Neural cell (in vitro differentiated cells): ENCODE measurements at regions not wholly inside any gene's neighbourhood (a gene's known extent, or its start where the extent isn't known, plus 50 kb on each side); places are given as distances from the start of the nearest gene placed in this dataset.

ENCODE experiments used
- H2AFZ ChIP-seq: fragments of 200-600, 300-800 bp; sonication (generic), shearing (Covaris generic); 2 replicates; pipeline ENCODE4 v1.6.0; 2014; ENCODE audit warnings: low read depth, mild to moderate bottlenecking, antibody characterized with exemption, low read length, moderate library complexity
- H3F3A ChIP-seq: fragments of 200-600 bp; shearing (Covaris generic); 2 replicates; pipeline ENCODE4 v1.6.1; 2016; ENCODE audit warnings: mild to moderate bottlenecking, moderate library complexity, mixed read lengths, antibody characterized with exemption, low read length; ENCODE audit not compliant: insufficient read depth, poor library complexity, severe bottlenecking
- H3K27ac ChIP-seq: fragments of 200-600, 300-800 bp; sonication (generic), shearing (Covaris generic); 2 replicates; pipeline ENCODE4 v1.5.1; 2014; ENCODE audit warnings: mild to moderate bottlenecking, low read length, moderate library complexity
- H3K27me3 ChIP-seq: fragments of 300-800, 200-600 bp; sonication (generic), shearing (Covaris generic); 2 replicates; pipeline ENCODE4 v1.6.0; 2014; ENCODE audit warnings: mild to moderate bottlenecking, low read depth, low read length, moderate library complexity; ENCODE audit not compliant: insufficient read depth
- H3K36me3 ChIP-seq: fragments of 300-800, 200-600 bp; sonication (generic), shearing (Covaris generic); 2 replicates; pipeline ENCODE4 v1.5.1; 2014; ENCODE audit warnings: mild to moderate bottlenecking, antibody characterized with exemption, low read length, moderate library complexity; ENCODE audit not compliant: insufficient read depth
- H3K4me2 ChIP-seq: fragments of 300-800, 200-600 bp; sonication (generic), shearing (Covaris generic); 2 replicates; pipeline ENCODE4 v1.6.0; 2014; ENCODE audit warnings: mild to moderate bottlenecking, low read length
- H3K4me3 ChIP-seq: fragments of 300-800, 200-600 bp; sonication (generic), shearing (Covaris generic); 2 replicates; pipeline ENCODE4 v1.5.1; 2014; ENCODE audit warnings: mild to moderate bottlenecking, low read length, moderate library complexity
- H3K79me2 ChIP-seq: fragments of 200-600 bp; shearing (Covaris generic); replicated peaks from 2 replicates; pipeline ENCODE4 v1.6.0; 2014; ENCODE audit warnings: mild to moderate bottlenecking, low read length, moderate library complexity; ENCODE audit not compliant: insufficient read depth
- H3K9ac ChIP-seq: fragments of 300-800, 200-600 bp; sonication (generic), shearing (Covaris generic); 2 replicates; pipeline ENCODE4 v1.6.1; 2016; ENCODE audit warnings: mild to moderate bottlenecking, low read length, mixed read lengths
- H3K9me2 ChIP-seq: fragments of 200-600 bp; shearing (Covaris generic); 2 replicates; pipeline ENCODE4 v1.6.1; 2016; ENCODE audit warnings: mild to moderate bottlenecking, low read length, mixed read lengths; ENCODE audit not compliant: insufficient read depth
- H3K9me3 ChIP-seq: fragments of 200-600, 300-800 bp; sonication (generic), shearing (Covaris generic); 2 replicates; pipeline ENCODE4 v1.6.1; 2016; ENCODE audit warnings: mild to moderate bottlenecking, mixed run types, low read length, moderate library complexity, mixed read lengths
- H4K20me1 ChIP-seq: fragments of 200-600 bp; shearing (Covaris generic); 2 replicates; pipeline ENCODE4 v1.6.1; 2016; ENCODE audit warnings: mild to moderate bottlenecking, mixed run types; ENCODE audit not compliant: insufficient read depth
- CTCF ChIP-seq: fragments of 450-650 bp; IDR thresholded peaks from 2 replicates; pipeline ENCODE4 v1.5.1; 2014; ENCODE audit warnings: antibody characterized with exemption, mild to moderate bottlenecking, moderate library complexity; ENCODE audit not compliant: poor library complexity, severe bottlenecking
- EP300 ChIP-seq: fragments of 450-650 bp; conservative IDR thresholded peaks from 2 replicates; pipeline ENCODE4 v1.6.1; 2014; ENCODE audit warnings: antibody characterized with exemption, mild to moderate bottlenecking, moderate library complexity; ENCODE audit not compliant: poor library complexity, severe bottlenecking
- EZH2 ChIP-seq: fragments of 200-600, 300-800 bp; shearing (Covaris generic), sonication (generic); IDR thresholded peaks from 2 replicates; pipeline ENCODE4 v1.6.1; 2014; ENCODE audit warnings: antibody characterized with exemption, low read length, borderline replicate concordance, mild to moderate bottlenecking; ENCODE audit not compliant: insufficient read depth, poor library complexity, severe bottlenecking
- MXI1 ChIP-seq: fragments of 450-650 bp; conservative IDR thresholded peaks from 2 replicates; pipeline ENCODE4 v1.6.1; 2014; ENCODE audit warnings: antibody characterized with exemption, mild to moderate bottlenecking; ENCODE audit not compliant: poor library complexity, severe bottlenecking
- POLR2AphosphoS5 ChIP-seq: IDR thresholded peaks from 2 replicates; pipeline ENCODE4 v1.6.1; 2012
- RAD21 ChIP-seq: fragments of 450-650 bp; conservative IDR thresholded peaks from 2 replicates; pipeline ENCODE4 v1.6.1; 2014; ENCODE audit warnings: antibody characterized with exemption, mild to moderate bottlenecking, moderate library complexity
- REST ChIP-seq: IDR thresholded peaks from 2 replicates; pipeline ENCODE4 v1.6.1; 2012; ENCODE audit warnings: borderline replicate concordance
- SMC3 ChIP-seq: fragments of 450-650 bp; conservative IDR thresholded peaks from 2 replicates; pipeline ENCODE4 v1.6.1; 2014; ENCODE audit warnings: antibody characterized with exemption, mild to moderate bottlenecking, moderate library complexity; ENCODE audit not compliant: poor library complexity
- TAF1 ChIP-seq: IDR thresholded peaks from 2 replicates; pipeline ENCODE4 v1.6.1; 2012; ENCODE audit warnings: low read depth

- H3K9ac ChIP-seq: no peak overlapping the region
- H4K20me1 ChIP-seq: no peaks in the 10 kb centered on the region
Observed at GRCh38 chr5:143679777-143680176, 132.2 kb upstream of the HMHB1 start.

GRCh38 chr5:143678148-143678905, 133.6 kb upstream of the HMHB1 start:
- H3K27me3 ChIP-seq: no peaks in the 10 kb centered on the region
- H3F3A ChIP-seq: no peaks in the 10 kb centered on the region
- no peaks in the 10 kb centered on the region for H4K20me1 ChIP-seq
- H2AFZ ChIP-seq: no peak overlapping the region
- no peak overlapping the region for H3K4me2 ChIP-seq
- no peak for TF ChIP-seq RAD21
- no peak for TF ChIP-seq TAF1
- TF ChIP-seq EZH2: no peak
- TF ChIP-seq EP300: no peak
- no peak for TF ChIP-seq SMC3
- no peak for TF ChIP-seq MXI1
- no peaks in the 10 kb centered on the region for H3K36me3 ChIP-seq
- no peaks in the 10 kb centered on the region for H3K79me2 ChIP-seq
- no peaks in the 10 kb centered on the region for H3K9me2 ChIP-seq
- H3K9ac ChIP-seq: no peak overlapping the region
- H3K4me3 ChIP-seq: no peak overlapping the region
- no peaks in the 10 kb centered on the region for H3K9me3 ChIP-seq
- H3K27ac ChIP-seq: no peak overlapping the region

More at GRCh38 chr5:143679777-143680176, 132.2 kb upstream of the HMHB1 start:
- H3F3A ChIP-seq: no peaks in the 10 kb centered on the region
- H3K9me2 ChIP-seq: no peaks in the 10 kb centered on the region
- H3K27me3 ChIP-seq: no peaks in the 10 kb centered on the region
- H3K4me2 ChIP-seq: no peak overlapping the region
- no peak overlapping the region for H3K4me3 ChIP-seq
- no peak overlapping the region for H3K27ac ChIP-seq
- TF ChIP-seq SMC3 (no peak), EP300 (no peak), POLR2AphosphoS5 (no peak), CTCF (no peak), TAF1 (no peak), RAD21 (no peak), MXI1 (no peak), EZH2 (no peak), REST (no peak)
- no peaks in the 10 kb centered on the region for H3K9me3 ChIP-seq
- no peaks in the 10 kb centered on the region for H3K36me3 ChIP-seq
- H3K79me2 ChIP-seq: no peaks in the 10 kb centered on the region
- H2AFZ ChIP-seq: no peak overlapping the region
